OCI-LY3 (cell line): ENCODE measurements at regions not wholly inside any gene's neighbourhood (a gene's known extent, or its start where the extent isn't known, plus 50 kb on each side); places are given as distances from the start of the nearest gene placed in this dataset.

Experiments used
- H2AFZ ChIP-seq: fragments of 200-600, 300-600 bp; shearing (Covaris generic); 2 replicates; pipeline ENCODE4 v1.6.0; 2014; ENCODE audit warnings: antibody characterized with exemption, low read depth, low read length
- H3K27ac ChIP-seq: fragments of 200-600, 300-600 bp; sonication (generic); 2 replicates; pipeline ENCODE4 v1.5.1; 2014; ENCODE audit warnings: mild to moderate bottlenecking, low read length, moderate library complexity, mixed read lengths
- H3K27me3 ChIP-seq: fragments of 200-600, 300-600 bp; sonication (generic); 2 replicates; pipeline ENCODE4 v1.6.1; 2014; ENCODE audit warnings: low read depth, low read length, mixed read lengths
- H3K36me3 ChIP-seq: fragments of 200-600, 300-600 bp; sonication (generic); replicated peaks from 2 replicates; pipeline ENCODE3; 2014; ENCODE audit warnings: low read depth, low read length, mixed read lengths
- H3K4me1 ChIP-seq: fragments of 300-600, 200-600 bp; sonication (generic); 2 replicates; pipeline ENCODE4 v1.6.1; 2014; ENCODE audit warnings: low read length, mixed read lengths
- H3K4me2 ChIP-seq: fragments of 200-600, 300-600 bp; sonication (generic); 2 replicates; pipeline ENCODE4 v1.6.1; 2014; ENCODE audit warnings: low read length, mixed read lengths
- H3K4me3 ChIP-seq: fragments of 300-600, 200-600 bp; sonication (generic); 2 replicates; pipeline ENCODE4 v1.5.1; 2014; ENCODE audit warnings: antibody characterized with exemption, mild to moderate bottlenecking, low read length, moderate library complexity
- H3K79me2 ChIP-seq: fragments of 300-600, 200-600 bp; shearing (Covaris generic); 2 replicates; pipeline ENCODE4 v1.6.1; 2014; ENCODE audit warnings: mild to moderate bottlenecking, low read length, mixed read lengths
- H3K9ac ChIP-seq: fragments of 300-600, 200-600 bp; shearing (Covaris generic); 2 replicates; pipeline ENCODE4 v1.6.0; 2014; ENCODE audit warnings: mild to moderate bottlenecking, low read length, moderate library complexity
- H3K9me3 ChIP-seq: fragments of 200-600, 300-600 bp; shearing (Covaris generic); 2 replicates; pipeline ENCODE4 v1.6.1; 2014; ENCODE audit warnings: low read length, mixed read lengths; ENCODE audit not compliant: insufficient read depth
- H4K20me1 ChIP-seq: fragments of 200-600, 300-600 bp; sonication (generic); 2 replicates; pipeline ENCODE4 v1.6.1; 2016; ENCODE audit warnings: low read length, mixed read lengths; ENCODE audit not compliant: insufficient read depth
- EZH2phosphoT487 ChIP-seq: fragments of 200-600 bp; shearing (Covaris generic); IDR thresholded peaks from 2 replicates; pipeline ENCODE4 v1.6.1; 2018; ENCODE audit warnings: antibody characterized with exemption, mixed run types, low read depth
- TF ChIP-seq, protein P1 (sequence below): fragments of 200-600, 300-600 bp; sonication (generic); IDR thresholded peaks from 2 replicates; pipeline ENCODE4 v1.5.1; 2014; ENCODE audit warnings: antibody characterized with exemption, low read length, low read depth

DNA sequence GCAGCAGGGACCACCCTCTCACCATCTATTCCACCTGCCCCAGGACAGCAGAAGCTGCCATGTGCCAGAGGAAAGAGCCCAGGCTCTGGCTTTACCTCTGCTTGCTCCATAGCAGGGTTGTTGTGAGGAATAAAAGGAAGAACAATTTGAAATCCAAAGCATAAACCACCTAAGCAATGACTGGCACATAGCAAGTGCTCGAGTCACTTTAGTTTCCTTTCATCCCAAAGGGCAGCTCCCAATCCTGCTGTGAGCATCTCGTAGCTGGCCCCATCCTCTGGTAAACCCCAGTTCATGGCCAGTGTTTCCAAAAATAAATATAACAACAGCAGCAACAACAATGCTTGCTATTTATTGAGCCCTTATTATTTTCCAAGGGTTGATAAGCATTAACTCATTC is 923.5 kb downstream of the EPHA4 start:
- no peak overlapping the region for H3K4me2 ChIP-seq
- no peaks in the 10 kb centered on the region for H3K36me3 ChIP-seq
- H3K4me1 ChIP-seq = peaks cover 6% of the 10 kb centered on the region; the same call in 1 of the 2 replicates
- no peaks in the 10 kb centered on the region for H3K27me3 ChIP-seq
- H2AFZ ChIP-seq = no peak overlapping the region
- no peaks in the 10 kb centered on the region for H4K20me1 ChIP-seq
- H3K9me3 ChIP-seq = no peaks in the 10 kb centered on the region
- no peak overlapping the region for H3K27ac ChIP-seq
- H3K79me2 ChIP-seq = no peaks in the 10 kb centered on the region
- no peak overlapping the region for H3K4me3 ChIP-seq
- no peak overlapping the region for H3K9ac ChIP-seq
- TF ChIP-seq EZH2phosphoT487 = no peak
- TF ChIP-seq, protein P1, sequence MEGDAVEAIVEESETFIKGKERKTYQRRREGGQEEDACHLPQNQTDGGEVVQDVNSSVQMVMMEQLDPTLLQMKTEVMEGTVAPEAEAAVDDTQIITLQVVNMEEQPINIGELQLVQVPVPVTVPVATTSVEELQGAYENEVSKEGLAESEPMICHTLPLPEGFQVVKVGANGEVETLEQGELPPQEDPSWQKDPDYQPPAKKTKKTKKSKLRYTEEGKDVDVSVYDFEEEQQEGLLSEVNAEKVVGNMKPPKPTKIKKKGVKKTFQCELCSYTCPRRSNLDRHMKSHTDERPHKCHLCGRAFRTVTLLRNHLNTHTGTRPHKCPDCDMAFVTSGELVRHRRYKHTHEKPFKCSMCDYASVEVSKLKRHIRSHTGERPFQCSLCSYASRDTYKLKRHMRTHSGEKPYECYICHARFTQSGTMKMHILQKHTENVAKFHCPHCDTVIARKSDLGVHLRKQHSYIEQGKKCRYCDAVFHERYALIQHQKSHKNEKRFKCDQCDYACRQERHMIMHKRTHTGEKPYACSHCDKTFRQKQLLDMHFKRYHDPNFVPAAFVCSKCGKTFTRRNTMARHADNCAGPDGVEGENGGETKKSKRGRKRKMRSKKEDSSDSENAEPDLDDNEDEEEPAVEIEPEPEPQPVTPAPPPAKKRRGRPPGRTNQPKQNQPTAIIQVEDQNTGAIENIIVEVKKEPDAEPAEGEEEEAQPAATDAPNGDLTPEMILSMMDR = no peak

DNA sequence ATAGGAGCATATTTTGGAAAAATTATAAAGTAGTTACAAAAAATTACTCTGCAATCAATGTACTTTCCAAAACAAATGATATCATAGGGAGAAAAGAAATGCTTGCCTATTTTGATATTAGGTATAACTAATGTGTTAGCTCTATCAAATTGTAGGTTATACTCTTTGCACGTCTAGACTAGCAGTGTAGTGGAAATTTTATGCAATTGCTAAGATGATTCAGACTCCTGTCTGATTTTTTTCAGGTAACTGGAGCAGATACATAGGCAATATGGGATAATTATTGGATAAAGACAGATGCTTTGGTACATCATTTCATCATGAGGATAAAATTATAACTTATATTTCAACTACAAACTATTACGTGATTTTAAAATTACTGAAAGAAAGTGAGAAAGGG is 918.3 kb downstream of the EPHA4 start:
- no peak overlapping the region for H3K9ac ChIP-seq

DNA sequence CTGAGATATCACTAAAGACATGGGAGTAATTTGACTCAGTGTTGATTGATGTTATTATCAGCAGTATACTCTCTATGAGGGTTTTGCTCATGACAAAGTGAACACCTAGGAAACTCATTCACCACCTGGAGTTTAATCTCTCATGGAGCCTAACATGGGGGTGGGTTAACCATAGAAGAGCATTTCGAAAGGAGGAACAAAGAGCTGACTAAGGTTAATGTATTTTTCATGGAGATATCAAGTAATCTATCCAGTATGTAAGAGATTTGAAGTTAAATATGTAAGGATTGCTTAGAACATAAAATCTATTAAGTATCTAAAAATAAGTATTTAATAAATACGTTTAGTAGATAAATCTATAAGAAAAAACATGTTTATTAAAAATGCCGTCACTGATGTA is 917.8 kb downstream of the EPHA4 start:
- Histone ChIP-seq H3K9me3 (no peaks in the 10 kb centered on the region), H4K20me1 (no peaks in the 10 kb centered on the region), H3K36me3 (no peaks in the 10 kb centered on the region), H3K27me3 (no peaks in the 10 kb centered on the region), H3K4me2 (no peak overlapping the region), H2AFZ (no peak overlapping the region), H3K79me2 (no peaks in the 10 kb centered on the region), H3K4me3 (no peak overlapping the region), H3K4me1 (no peaks in the 10 kb centered on the region), H3K9ac (no peak overlapping the region), H3K27ac (no peak overlapping the region)
- TF ChIP-seq, protein P1 = no peak
- no peak for TF ChIP-seq EZH2phosphoT487

More for the DNA sequence above, 918.3 kb downstream of the EPHA4 start:
- Histone ChIP-seq H4K20me1 (no peaks in the 10 kb centered on the region), H3K27ac (no peak overlapping the region), H3K4me3 (no peak overlapping the region), H3K9me3 (no peaks in the 10 kb centered on the region), H3K27me3 (no peaks in the 10 kb centered on the region), H3K79me2 (no peaks in the 10 kb centered on the region), H2AFZ (no peak overlapping the region), H3K4me2 (no peak overlapping the region), H3K36me3 (no peaks in the 10 kb centered on the region), H3K4me1 (no peaks in the 10 kb centered on the region)
- no peak for TF ChIP-seq EZH2phosphoT487
- TF ChIP-seq, protein P1 = no peak

DNA sequence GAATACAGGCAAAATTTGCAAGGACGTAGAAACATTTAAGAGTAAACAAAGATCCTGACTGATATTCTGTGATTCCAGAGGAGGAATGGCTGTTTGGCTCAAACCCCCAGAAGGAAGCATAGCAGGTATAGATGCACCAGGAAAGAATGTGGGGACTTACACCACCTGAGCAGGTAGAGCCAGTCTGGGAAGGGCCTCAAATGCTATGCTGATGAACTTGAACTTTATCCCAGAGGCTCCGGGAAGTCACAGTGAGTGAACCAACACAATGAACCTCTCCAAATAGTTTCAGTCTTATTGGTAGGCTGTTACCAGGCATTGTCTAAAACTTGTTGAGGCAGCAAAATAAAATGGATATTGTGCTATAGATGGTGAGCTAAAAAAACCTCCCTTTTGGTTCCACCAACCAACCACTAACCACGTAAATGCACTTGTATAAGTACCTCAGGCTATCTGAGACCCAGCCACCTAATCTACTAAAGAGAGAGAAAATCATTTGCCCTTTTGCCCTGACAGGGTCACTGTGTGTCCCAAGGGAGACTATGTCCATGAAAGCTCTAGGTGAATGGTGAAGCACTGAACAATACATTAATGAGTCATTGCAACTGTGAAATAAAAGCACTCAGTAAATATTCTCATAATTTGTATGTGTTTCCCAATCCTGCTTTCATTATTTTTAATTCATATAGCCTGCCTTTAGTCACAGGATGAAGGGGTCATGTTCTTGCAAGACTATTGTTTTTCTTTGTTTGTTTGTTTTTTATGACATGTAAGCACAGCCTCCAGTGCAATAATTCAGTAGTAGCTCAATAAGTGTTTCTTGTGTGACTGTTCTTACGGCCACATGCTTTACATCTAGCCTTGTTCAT is 911.6 kb downstream of the EPHA4 start:
- H3K36me3 ChIP-seq = no peaks in the 10 kb centered on the region
- no peak overlapping the region for H2AFZ ChIP-seq
- H3K27me3 ChIP-seq = no peaks in the 10 kb centered on the region
- no peak overlapping the region for H3K27ac ChIP-seq
- H3K4me2 ChIP-seq = no peak overlapping the region
- H4K20me1 ChIP-seq = no peaks in the 10 kb centered on the region
- no peaks in the 10 kb centered on the region for H3K79me2 ChIP-seq
- no peak overlapping the region for H3K9ac ChIP-seq
- TF ChIP-seq, protein P1 = no peak
- no peak for TF ChIP-seq EZH2phosphoT487
- H3K4me3 ChIP-seq = no peak overlapping the region
- H3K4me1 ChIP-seq = no peaks in the 10 kb centered on the region
- no peaks in the 10 kb centered on the region for H3K9me3 ChIP-seq
